Endothelial cell of umbilical vein (primary cell): ENCODE measurements at regions not wholly inside any gene's neighbourhood (a gene's known extent, or its start where the extent isn't known, plus 50 kb on each side); places are given as distances from the start of the nearest gene placed in this dataset.

Experiments used
- BruUV-seq: library from RNA; stranded (reverse); fragments of 400-500 nt; replicated peaks from 2 replicates; lab custom pipeline; 2021; lab: Mats Ljungman, UMichigan
- CTCF ChIA-PET: fragments of 300-600, 350-600 bp; sonication (Branson Sonifier 250); formaldehyde crosslinking; loops from one replicate; lab custom pipeline; 2021; ENCODE audit warnings: antibody characterized with exemption, inconsistent platforms; lab: Charles Lee
- POLR2A ChIA-PET: fragments of 300-600, 350-600 bp; sonication (Branson Sonifier 250); formaldehyde crosslinking; loops from one replicate; lab custom pipeline; 2021; ENCODE audit warnings: antibody characterized with exemption, inconsistent platforms; lab: Charles Lee
- DNase-seq: peaks from one replicate; pipeline ENCODE4 v3.0.0-alpha.2; 2011; ENCODE audit warnings: low read depth, low spot score
- FAIRE-seq: peaks from 2 replicates; lab custom pipeline; 2011; peaks lifted over from hg19 to GRCh38; lab: Jason Lieb, UNC
- H2AFZ ChIP-seq: 2 replicates; pipeline ENCODE4 v1.6.0; 2012; ENCODE audit warnings: low read depth, low read length, control low read depth, inconsistent platforms
- H3K27ac ChIP-seq: 2 replicates; pipeline ENCODE4 v1.5.1; 2011; ENCODE audit warnings: low read depth, mild to moderate bottlenecking, control low read depth, low read length, moderate library complexity; ENCODE audit not compliant: insufficient read depth
- H3K27me3 ChIP-seq, 2 experiments: 2 replicates each; pipeline versions ENCODE4 v1.6.0 to v1.6.1; 2011; ENCODE audit warnings: low read length in 2 of 2, mixed read lengths in 1 of 2; ENCODE audit not compliant: control insufficient read depth in 2 of 2, insufficient read depth in 2 of 2
- H3K36me3 ChIP-seq, 2 experiments: 2 replicates in 1 of 2; 3 replicates in 1 of 2; pipeline ENCODE4 v1.5.1; 2011; ENCODE audit warnings: low read length in 2 of 2, mild to moderate bottlenecking in 1 of 2, moderate library complexity in 1 of 2; ENCODE audit not compliant: control insufficient read depth in 2 of 2, insufficient read depth in 2 of 2; ENCODE audit errors: extremely low read depth in 1 of 2
- H3K4me1 ChIP-seq: 3 replicates; pipeline ENCODE4 v1.5.1; 2011; ENCODE audit warnings: mild to moderate bottlenecking, low read length; ENCODE audit not compliant: control insufficient read depth, insufficient read depth; ENCODE audit errors: extremely low read depth
- H3K4me2 ChIP-seq: 2 replicates; pipeline ENCODE4 v1.6.1; 2011; ENCODE audit warnings: low read length, control low read depth, mixed read lengths; ENCODE audit not compliant: insufficient read depth
- H3K4me3 ChIP-seq, 3 experiments: fragments of 200-600 bp in 1 of 3; sonication (generic), shearing (Covaris generic) in 1 of 3; replicated peaks in 1 of 3; 2 replicates each; pipeline ENCODE4 v1.5.1; 2011 to 2016; ENCODE audit warnings: control low read depth in 3 of 3, low read length in 3 of 3, mild to moderate bottlenecking in 2 of 3, inconsistent platforms in 1 of 3, low read depth in 1 of 3, moderate library complexity in 1 of 3; ENCODE audit not compliant: insufficient read depth in 1 of 3
- H3K79me2 ChIP-seq: 2 replicates; pipeline ENCODE4 v1.6.0; 2012; ENCODE audit warnings: low read length, inconsistent platforms; ENCODE audit not compliant: control insufficient read depth, insufficient read depth
- H3K9ac ChIP-seq: replicated peaks from 2 replicates; pipeline ENCODE3; 2011; ENCODE audit warnings: low read length, control low read depth; ENCODE audit not compliant: insufficient read depth; ENCODE audit errors: extremely low read depth
- H3K9me1 ChIP-seq: replicated peaks from 3 replicates; pipeline ENCODE4 v1.6.0; 2011; ENCODE audit warnings: mild to moderate bottlenecking, low read length; ENCODE audit not compliant: control insufficient read depth, insufficient read depth; ENCODE audit errors: extremely low read depth
- H3K9me3 ChIP-seq: replicated peaks from 2 replicates; pipeline ENCODE4 v1.5.1; 2012; ENCODE audit warnings: low read length, inconsistent platforms; ENCODE audit not compliant: control insufficient read depth, insufficient read depth
- H4K20me1 ChIP-seq: replicated peaks from 2 replicates; pipeline ENCODE3; 2011; ENCODE audit warnings: mild to moderate bottlenecking, low read length; ENCODE audit not compliant: control insufficient read depth, insufficient read depth; ENCODE audit errors: extremely low read depth
- CTCF ChIP-seq, 2 donors: IDR thresholded peaks; 1 replicate in 1 of 2; 2 replicates in 1 of 2; pipeline ENCODE4 v1.5.1; 2011; ENCODE audit warnings: low read length in 2 of 2, mild to moderate bottlenecking in 2 of 2, moderate library complexity in 2 of 2, control low read depth in 1 of 2, inconsistent platforms in 1 of 2, low read depth in 1 of 2; ENCODE audit not compliant: insufficient read depth in 1 of 2; ENCODE audit errors: extremely low read depth in 1 of 2
- EZH2 ChIP-seq: IDR thresholded peaks from 2 replicates; pipeline ENCODE4 v1.6.1; 2012; ENCODE audit warnings: borderline replicate concordance, low read depth, mild to moderate bottlenecking, moderate library complexity, low read length, inconsistent platforms; ENCODE audit not compliant: severe bottlenecking
- FOS ChIP-seq: IDR thresholded peaks from 2 replicates; pipeline ENCODE4 v1.6.1; 2011; ENCODE audit warnings: mild to moderate bottlenecking, low read length, moderate library complexity, borderline replicate concordance; ENCODE audit not compliant: insufficient read depth
- GATA2 ChIP-seq: IDR thresholded peaks from 2 replicates; pipeline ENCODE4 v1.7.0; 2011; ENCODE audit warnings: low read depth, mild to moderate bottlenecking, moderate library complexity, mixed read lengths, low read length; ENCODE audit not compliant: insufficient read length, insufficient read depth
- JUN ChIP-seq: IDR thresholded peaks from 2 replicates; pipeline ENCODE4 v1.6.1; 2011; ENCODE audit warnings: borderline replicate concordance, low read depth; ENCODE audit not compliant: insufficient read length, insufficient read depth
- MAX ChIP-seq: IDR thresholded peaks from 2 replicates; pipeline ENCODE4 v1.6.1; 2011; ENCODE audit not compliant: insufficient read depth, insufficient read length
- MYC ChIP-seq: IDR thresholded peaks from one replicate; pipeline ENCODE4 v1.6.1; 2011; ENCODE audit warnings: mild to moderate bottlenecking, low read depth, low read length
- POLR2A ChIP-seq: IDR thresholded peaks from 2 replicates; pipeline ENCODE4 v1.6.1; 2012; ENCODE audit warnings: low read depth, mild to moderate bottlenecking, control low read depth, low read length
- POLR2AphosphoS5 ChIP-seq: IDR thresholded peaks from 2 replicates; pipeline ENCODE4 v1.6.1; 2012; ENCODE audit warnings: low read depth, mild to moderate bottlenecking, control low read depth, low read length, moderate library complexity; ENCODE audit not compliant: insufficient read depth
- dilution Hi-C: fragments of 300-500 bp; cut with MboI; formaldehyde crosslinking; loops from one replicate; pipeline ENCODE4 v1.15.0; 2019; ENCODE audit warnings: low sequenced_read_pairs; ENCODE audit not compliant: extremely low pct_ligation_motif_present
- intact Hi-C: fragments of 100-400 bp; cut with micrococcal nuclease; formaldehyde crosslinking; loops from one replicate; pipeline ENCODE4 v1.10.0; 2022

- no TSS peak for BruUV-seq
- CTCF ChIA-PET, result no interaction called here
Observed at GRCh38 chr3:162224746-162225145, 728.1 kb downstream of the OTOL1 start.

More at GRCh38 chr3:162224746-162225145, 728.1 kb downstream of the OTOL1 start:
- Histone ChIP-seq H3K4me2 (no peak overlapping the region), H3K9ac (no peak overlapping the region), H3K9me1 (no peaks in the 10 kb centered on the region), H3K4me1 (no peaks in the 10 kb centered on the region), H3K27me3 (no peaks in the 10 kb centered on the region), H3K79me2 (no peaks in the 10 kb centered on the region), H2AFZ (no peak overlapping the region), H3K4me3 (no peak overlapping the region), H3K36me3 (no peaks in the 10 kb centered on the region), H3K9me3 (peaks cover 2% of the 10 kb centered on the region), H4K20me1 (no peaks in the 10 kb centered on the region), H3K27ac (no peak overlapping the region)
- DNase-seq (no peak), FAIRE-seq (no peak)
- TF ChIP-seq CTCF (IDR thresholded peaks at IDR 0.05; ENCODE audit: extremely low read depth in 1 of 2, insufficient read depth in 1 of 2, low read depth in 1 of 2, low read length in 2 of 2) (no peak), FOS (no peak), JUN (no peak), MAX (no peak), POLR2AphosphoS5 (no peak), EZH2 (no peak), POLR2A (no peak), GATA2 (no peak), MYC (no peak)
- POLR2A ChIA-PET, result no interaction called here
- dilution Hi-C loops, result no loop called here
- intact Hi-C loops, result no loop called here
